NCI-H2196 (cell line): ENCODE measurements at regions not wholly inside any gene's neighbourhood (a gene's known extent, or its start where the extent isn't known, plus 50 kb on each side); places are given as distances from the start of the nearest gene placed in this dataset.
"Not testable (repeated sequence)": the region's sequence is repeated elsewhere in the genome, so short reads cannot be mapped to it uniquely, and the experiment has no call there.

Source experiments
- DNase-seq: peaks from one replicate; lab custom pipeline; 2025; ENCODE audit not compliant: unreplicated experiment; lab: John Stamatoyannopoulos, UW

GRCh38 chr4:36590343-36590742, 308.9 kb downstream of the DTHD1 start:
- DNase-seq, result no peak

- DNase-seq, result no peak
These were observed 320.6 kb downstream of the DTHD1 start for GRCh38 chr4:36601864-36602495.

GRCh38 chr4:36609661-36610060, 328.2 kb downstream of the DTHD1 start:
- DNase-seq, result no peak

- DNase-seq, result no peak
These were observed 329.2 kb downstream of the DTHD1 start for GRCh38 chr4:36610628-36611027.

GRCh38 chr4:36613142-36613541, 331.7 kb downstream of the DTHD1 start:
- not testable (repeated sequence) for DNase-seq

- no peak for DNase-seq
These were observed 332.6 kb downstream of the DTHD1 start for GRCh38 chr4:36614011-36614410.

GRCh38 chr4:36618102-36618501, 336.7 kb downstream of the DTHD1 start:
- DNase-seq, result no peak

GRCh38 chr4:36624030-36624429, 342.6 kb downstream of the DTHD1 start:
- DNase-seq, result no peak

- DNase-seq, result no peak
These were observed 356.9 kb downstream of the DTHD1 start for GRCh38 chr4:36638273-36638811.

- DNase-seq, result no peak
These were observed 359.5 kb downstream of the DTHD1 start for GRCh38 chr4:36640876-36641275.

- no peak for DNase-seq
These were observed 369.8 kb downstream of the DTHD1 start for GRCh38 chr4:36651253-36651652.

- DNase-seq, result no peak
These were observed 371.4 kb downstream of the DTHD1 start for GRCh38 chr4:36652857-36653256.

- DNase-seq, result no peak
These were observed 384.6 kb downstream of the DTHD1 start for GRCh38 chr4:36665985-36666527.

- DNase-seq, result no peak
These were observed 394.0 kb downstream of the DTHD1 start for GRCh38 chr4:36675436-36675835.

- DNase-seq, result no peak
These were observed 395.0 kb downstream of the DTHD1 start for GRCh38 chr4:36676139-36677050.

- DNase-seq, result no peak
These were observed 395.7 kb downstream of the DTHD1 start for GRCh38 chr4:36677112-36677511.

GRCh38 chr4:36677874-36678273, 396.5 kb downstream of the DTHD1 start:
- no peak for DNase-seq

GRCh38 chr4:36687681-36688080, 406.3 kb downstream of the DTHD1 start:
- DNase-seq, result no peak

- DNase-seq, result no peak
These were observed 411.2 kb downstream of the DTHD1 start for GRCh38 chr4:36692586-36692985.

- DNase-seq, result no peak
These were observed 420.8 kb downstream of the DTHD1 start for GRCh38 chr4:36702245-36702644.

- no peak for DNase-seq
These were observed 422.9 kb downstream of the DTHD1 start for GRCh38 chr4:36704289-36704688.

GRCh38 chr4:36709991-36710390, 428.6 kb downstream of the DTHD1 start:
- no peak for DNase-seq
